H1 (cell line): ENCODE measurements at regions not wholly inside any gene's neighbourhood (a gene's known extent, or its start where the extent isn't known, plus 50 kb on each side); places are given as distances from the start of the nearest gene placed in this dataset.

Source experiments
- CTCF ChIA-PET: fragments of 300-600 bp; sonication (Branson Sonifier 250); formaldehyde crosslinking; loops from one replicate; lab custom pipeline; 2021; ENCODE audit not compliant: partially characterized antibody; lab: Charles Lee
- POLR2A ChIA-PET: fragments of 300-600 bp; sonication (Branson Sonifier 250); formaldehyde crosslinking; loops from one replicate; lab custom pipeline; 2021; ENCODE audit warnings: inconsistent platforms; ENCODE audit not compliant: partially characterized antibody; lab: Charles Lee
- DNase-seq, 2 experiments: peaks; one replicate each; pipeline versions ENCODE4 v3.0.0 to v3.0.0-alpha.2; 2010 to 2022; ENCODE audit warnings: low spot score in 2 of 2, low read depth in 1 of 2, mixed read lengths in 1 of 2
- FAIRE-seq: peaks from 2 replicates; lab custom pipeline; 2011; peaks lifted over from hg19 to GRCh38; lab: Jason Lieb, UNC
- H2AFZ ChIP-seq: 2 replicates; pipeline ENCODE4 v1.8.1; 2012; ENCODE audit warnings: low read length, inconsistent platforms
- H2AK5ac ChIP-seq: 2 replicates; pipeline ENCODE4 v1.6.1; 2013; ENCODE audit warnings: low read depth, low read length
- H2BK120ac ChIP-seq: replicated peaks from 2 replicates; pipeline ENCODE3; 2013; ENCODE audit warnings: low read depth, low read length, inconsistent platforms
- H2BK12ac ChIP-seq: 2 replicates; pipeline ENCODE4 v1.6.1; 2013; ENCODE audit warnings: low read depth, low read length
- H2BK15ac ChIP-seq: 2 replicates; pipeline ENCODE4 v1.6.1; 2013; ENCODE audit warnings: low read length
- H2BK20ac ChIP-seq: 2 replicates; pipeline ENCODE4 v1.6.1; 2013; ENCODE audit warnings: low read length
- H2BK5ac ChIP-seq: 2 replicates; pipeline ENCODE4 v1.6.1; 2013; ENCODE audit warnings: low read depth, low read length
- H3K14ac ChIP-seq: 2 replicates; pipeline ENCODE4 v1.6.1; 2013; ENCODE audit warnings: inconsistent platforms; ENCODE audit not compliant: insufficient read length
- H3K18ac ChIP-seq: 2 replicates; pipeline ENCODE4 v1.6.1; 2013; ENCODE audit warnings: low read length; ENCODE audit errors: extremely low read depth
- H3K23ac ChIP-seq: 2 replicates; pipeline ENCODE4 v1.6.1; 2013; ENCODE audit warnings: inconsistent platforms; ENCODE audit not compliant: insufficient read length
- H3K23me2 ChIP-seq: 2 replicates; pipeline ENCODE4 v1.6.1; 2013; ENCODE audit warnings: low read depth, low read length
- H3K27ac ChIP-seq: 2 replicates; pipeline ENCODE4 v1.6.1; 2011; ENCODE audit warnings: low read depth, low read length, inconsistent platforms
- H3K27me3 ChIP-seq, 4 experiments: replicated peaks in 1 of 4; 1 replicate in 1 of 4; 2 replicates in 3 of 4; pipeline versions ENCODE4 v1.6.1 to v1.8.1; 2011 to 2013; ENCODE audit warnings: low read length in 3 of 4, mild to moderate bottlenecking in 3 of 4, inconsistent platforms in 2 of 4, mixed read lengths in 2 of 4, moderate library complexity in 1 of 4; ENCODE audit not compliant: control insufficient read depth in 3 of 4, insufficient read depth in 3 of 4; ENCODE audit errors: extremely low read depth in 1 of 4
- H3K36me3 ChIP-seq, 4 experiments: 2 replicates each; pipeline versions ENCODE4 v1.6.1 to v1.8.1; 2011 to 2013; ENCODE audit warnings: mild to moderate bottlenecking in 4 of 4, low read length in 3 of 4, moderate library complexity in 2 of 4, control low read depth in 1 of 4, inconsistent platforms in 1 of 4; ENCODE audit not compliant: insufficient read depth in 4 of 4, control insufficient read depth in 2 of 4
- H3K4ac ChIP-seq: replicated peaks from 2 replicates; pipeline ENCODE3; 2013; ENCODE audit warnings: low read length, low read depth, mixed read lengths, inconsistent platforms; ENCODE audit not compliant: insufficient read length
- H3K4me1 ChIP-seq, 4 experiments: replicated peaks in 1 of 4; 1 replicate in 1 of 4; 2 replicates in 3 of 4; pipeline versions ENCODE4 v1.6.1 to v1.8.1; 2011 to 2013; ENCODE audit warnings: low read length in 3 of 4, inconsistent platforms in 2 of 4, mixed read lengths in 1 of 4; ENCODE audit not compliant: insufficient read depth in 4 of 4, control insufficient read depth in 3 of 4
- H3K4me2 ChIP-seq, 2 experiments: 2 replicates each; pipeline versions ENCODE4 v1.6.1 to v1.8.1; 2011 to 2013; ENCODE audit warnings: low read depth in 2 of 2, low read length in 2 of 2, control low read depth in 1 of 2, inconsistent platforms in 1 of 2, mild to moderate bottlenecking in 1 of 2; ENCODE audit not compliant: insufficient read depth in 1 of 2
- H3K4me3 ChIP-seq, 4 experiments: fragments of 200-600, 300-600 bp in 1 of 4; sonication (generic), shearing (Covaris generic), sonication (Bioruptor Twin) in 1 of 4; 2 replicates each; pipeline versions ENCODE4 v1.5.1 to v1.8.1; 2011 to 2016; ENCODE audit warnings: low read length in 4 of 4, low read depth in 3 of 4, control low read depth in 2 of 4, inconsistent platforms in 2 of 4, mild to moderate bottlenecking in 2 of 4, mixed read lengths in 1 of 4, moderate library complexity in 1 of 4; ENCODE audit not compliant: insufficient read depth in 2 of 4; ENCODE audit errors: extremely low read depth in 1 of 4
- H3K56ac ChIP-seq: replicated peaks from 2 replicates; pipeline ENCODE3; 2013; ENCODE audit warnings: low read depth, mild to moderate bottlenecking, mixed read lengths, low read length, inconsistent platforms; ENCODE audit not compliant: insufficient read length
- H3K79me1 ChIP-seq: 2 replicates; pipeline ENCODE4 v1.6.1; 2013; ENCODE audit warnings: low read depth, low read length, control low read depth
- H3K79me2 ChIP-seq, 2 experiments: 2 replicates each; pipeline versions ENCODE4 v1.6.1 to v1.8.1; 2012 to 2013; ENCODE audit warnings: low read length in 2 of 2, mild to moderate bottlenecking in 2 of 2, inconsistent platforms in 1 of 2; ENCODE audit not compliant: insufficient read depth in 2 of 2, control insufficient read depth in 1 of 2
- H3K9ac ChIP-seq, 4 experiments: replicated peaks in 1 of 4; 1 replicate in 1 of 4; 2 replicates in 3 of 4; pipeline versions ENCODE4 v1.6.1 to v1.8.1; 2011 to 2013; ENCODE audit warnings: low read depth in 3 of 4, low read length in 3 of 4, control low read depth in 2 of 4, mild to moderate bottlenecking in 2 of 4, moderate library complexity in 2 of 4, inconsistent platforms in 1 of 4; ENCODE audit errors: extremely low read depth in 1 of 4
- H3K9me3 ChIP-seq, 2 experiments: 2 replicates each; pipeline versions ENCODE4 v1.6.1 to v1.8.1; 2012 to 2013; ENCODE audit warnings: mild to moderate bottlenecking in 2 of 2, moderate library complexity in 2 of 2, control low read depth in 1 of 2, inconsistent platforms in 1 of 2, low read depth in 1 of 2, low read length in 1 of 2, mixed read lengths in 1 of 2; ENCODE audit not compliant: insufficient read depth in 2 of 2
- H4K20me1 ChIP-seq, 2 experiments: replicated peaks in 1 of 2; 2 replicates each; pipeline versions ENCODE3 to v1.8.1; 2011 to 2013; ENCODE audit warnings: inconsistent platforms in 2 of 2, low read length in 2 of 2, mild to moderate bottlenecking in 1 of 2; ENCODE audit not compliant: insufficient read depth in 2 of 2, control insufficient read depth in 1 of 2
- H4K5ac ChIP-seq: 2 replicates; pipeline ENCODE4 v1.6.1; 2013; ENCODE audit warnings: low read length, low read depth, mixed read lengths, inconsistent platforms; ENCODE audit not compliant: insufficient read length
- H4K8ac ChIP-seq: 2 replicates; pipeline ENCODE4 v1.8.0; 2013; ENCODE audit warnings: mild to moderate bottlenecking, moderate library complexity, low read length, inconsistent platforms; ENCODE audit not compliant: insufficient read depth; ENCODE audit errors: extremely low read depth
- H4K91ac ChIP-seq: replicated peaks from 2 replicates; pipeline ENCODE3; 2013; ENCODE audit warnings: low read length, mixed read lengths, inconsistent platforms; ENCODE audit not compliant: insufficient read length
- CBX5 ChIP-seq: fragments of 300-800, 300-1000 bp; sonication (generic); IDR thresholded peaks from 2 replicates; pipeline ENCODE4 v1.7.1; 2016; ENCODE audit warnings: antibody characterized with exemption, low read length, low read depth
- EGR1 ChIP-seq: IDR thresholded peaks from 2 replicates; pipeline ENCODE4 v1.6.1; 2011; ENCODE audit warnings: low read depth, low read length, borderline replicate concordance
- MAFK ChIP-seq: IDR thresholded peaks from 2 replicates; pipeline ENCODE4 v1.6.1; 2012; ENCODE audit warnings: low read depth, mild to moderate bottlenecking, improper control_type of control experiment, low read length
- POLR2AphosphoS5 ChIP-seq: IDR thresholded peaks from 2 replicates; pipeline ENCODE4 v1.6.1; 2011; ENCODE audit warnings: low read depth, low read length
- RFX5 ChIP-seq: IDR thresholded peaks from 2 replicates; pipeline ENCODE4 v1.6.1; 2011; ENCODE audit warnings: low read depth, low read length, improper control_type of control experiment, borderline replicate concordance
- SIX5 ChIP-seq: IDR thresholded peaks from 2 replicates; pipeline ENCODE4 v1.6.1; 2011; ENCODE audit warnings: mild to moderate bottlenecking, low read depth, low read length
- SP1 ChIP-seq: IDR thresholded peaks from 2 replicates; pipeline ENCODE4 v1.6.1; 2011; ENCODE audit warnings: low read depth, low read length
- WGBS, 2 experiments: shearing (Covaris generic) in 1 of 2; methylation state at CpG; one replicate each; pipeline versions ENCODE4 v1.1.6 to v1.1.7; 2013 to 2015; ENCODE audit warnings: low lambda C conversion rate in 2 of 2, mixed read lengths in 2 of 2, inconsistent platforms in 1 of 2, low coverage in 1 of 2, missing lambda C conversion rate in 1 of 2; ENCODE audit not compliant: insufficient replicate concordance in 2 of 2, insufficient coverage in 1 of 2, insufficient read length in 1 of 2; ENCODE audit errors: extremely low coverage in 1 of 2, missing lambda C conversion rate in 1 of 2; 5-methylcytosine and 5-hydroxymethylcytosine counted together

DNA sequence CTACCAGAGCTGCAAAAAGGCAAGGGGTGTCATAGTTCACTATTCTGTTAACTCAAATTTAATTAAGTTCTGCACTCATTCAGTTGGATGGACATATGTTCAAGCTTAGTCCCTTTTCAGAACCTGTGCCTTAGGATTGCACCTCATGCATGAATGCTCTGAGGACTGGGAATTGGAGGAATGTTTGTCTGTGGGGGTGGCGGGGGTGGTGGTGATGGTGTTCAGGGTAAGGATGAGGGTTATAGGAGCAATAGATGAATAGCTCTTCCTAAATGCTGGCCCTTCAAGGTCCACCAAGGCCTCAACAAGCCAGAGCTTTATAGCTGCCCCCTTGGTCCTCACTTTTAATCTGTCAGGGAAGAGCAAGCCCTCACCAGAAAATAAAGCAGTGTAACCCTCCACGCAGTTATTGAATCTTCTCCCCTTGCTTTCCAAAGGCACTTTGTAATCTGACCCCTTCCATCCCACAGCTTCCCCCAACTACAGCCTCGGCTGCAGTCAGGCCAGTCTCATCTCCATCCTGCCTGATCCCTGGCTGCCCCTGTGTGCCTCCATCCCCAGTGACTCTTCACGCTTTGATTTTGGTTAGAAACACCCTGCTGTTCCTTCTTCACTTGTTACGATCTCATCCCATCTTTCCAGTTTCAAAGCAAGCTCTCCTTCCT is 221.6 kb upstream of the LMCD1 start:
- no peak overlapping the region for H3K9ac ChIP-seq
- H3K27me3 ChIP-seq = peaks cover 0 to 1% (median 0%) of the 10 kb centered on the region in 4 experiments; a peak in 1 of 7 replicates
- H2AK5ac ChIP-seq = peak overlapping the region; percentile 31; the same call in 1 of the 2 replicates
- H3K23me2 ChIP-seq = no peaks in the 10 kb centered on the region
- H3K36me3 ChIP-seq = no peaks in the 10 kb centered on the region
- no peak overlapping the region for H4K5ac ChIP-seq
- H2BK120ac ChIP-seq = no peak overlapping the region
- no peak overlapping the region for H3K23ac ChIP-seq
- H2BK12ac ChIP-seq = peak overlapping the region; percentile 13; the same call in 1 of the 2 replicates
- H4K20me1 ChIP-seq = no peaks in the 10 kb centered on the region
- no peak overlapping the region for H3K27ac ChIP-seq
- POLR2A ChIA-PET = interaction anchor here (0.9 kb wide), 1 partner anchor 220 kb away, joined by 3 read pairs; no protein-coding TSS in a partner anchor
- H2BK20ac ChIP-seq = peak overlapping the region; percentile 91
- H3K4ac ChIP-seq = no peak overlapping the region
- H3K56ac ChIP-seq = no peak overlapping the region
- no peaks in the 10 kb centered on the region for H3K79me1 ChIP-seq
- H2AFZ ChIP-seq = no peak overlapping the region
- no peak overlapping the region for H3K14ac ChIP-seq
- no peak overlapping the region for H4K91ac ChIP-seq
- WGBS, 2 experiments = 41% methylated on average over 5 of the region's 5 CpGs; no CpG with 5 or more reads in 1 of the 2 experiments
- CTCF ChIA-PET = interaction anchor here (0.6 to 2.3 kb wide), 15 partner anchors 10 to 635 kb away, joined by 3 to 15 read pairs (median 3); no protein-coding TSS in a partner anchor
- H3K9me3 ChIP-seq = no peaks in the 10 kb centered on the region
- peaks cover 4 to 9% (median 7%) of the 10 kb centered on the region in 4 experiments for H3K4me1 ChIP-seq
- no peak overlapping the region for H4K8ac ChIP-seq
- H3K18ac ChIP-seq = peak overlapping the region; percentile 40; the same call in 1 of the 2 replicates
- TF ChIP-seq CBX5 = no peak
- no peak for TF ChIP-seq POLR2AphosphoS5
- TF ChIP-seq RFX5 = no peak
- no peak for TF ChIP-seq EGR1
- no peak for TF ChIP-seq SIX5
- TF ChIP-seq MAFK = no peak
- no peak for TF ChIP-seq SP1
- TF ChIP-seq, all 59 proteins: peak for 0
- FAIRE-seq (peak; percentile 28), DNase-seq (no peak)
- H3K4me2 ChIP-seq = peak overlapping the region; percentile 5 to 53; a peak in 2 of 4 replicates
- H2BK5ac ChIP-seq = no peak overlapping the region
- H3K79me2 ChIP-seq = no peaks in the 10 kb centered on the region
- H2BK15ac ChIP-seq = no peak overlapping the region
- H3K4me3 ChIP-seq = no peak overlapping the region
